CD14-positive monocyte (primary cell): ENCODE measurements at regions not wholly inside any gene's neighbourhood (a gene's known extent, or its start where the extent isn't known, plus 50 kb on each side); places are given as distances from the start of the nearest gene placed in this dataset.

Experiments
- DNase-seq, 3 donors: peaks; one replicate each; pipeline ENCODE4 v3.0.0-alpha.2; 2011 to 2022
- H2AFZ ChIP-seq: 2 replicates; pipeline ENCODE4 v1.6.0; 2012; ENCODE audit warnings: mild to moderate bottlenecking, low read depth, low read length, inconsistent platforms; ENCODE audit not compliant: insufficient read depth, poor library complexity, severe bottlenecking
- H3K27ac ChIP-seq, 2 donors: 1 replicate in 1 of 2; 2 replicates in 1 of 2; pipeline ENCODE4 v1.5.1; 2012 to 2013; ENCODE audit warnings: low read length in 2 of 2, control low read depth in 1 of 2, inconsistent platforms in 1 of 2, low read depth in 1 of 2, mild to moderate bottlenecking in 1 of 2
- H3K27me3 ChIP-seq, 2 donors: one replicate each; pipeline versions ENCODE4 v1.6.0 to v1.6.1; 2011 to 2013; ENCODE audit warnings: low read length in 2 of 2; ENCODE audit not compliant: control insufficient read depth in 2 of 2, insufficient read depth in 2 of 2
- H3K36me3 ChIP-seq, 2 donors: replicated peaks in 1 of 2; 1 replicate in 1 of 2; 2 replicates in 1 of 2; pipeline versions ENCODE4 v1.5.1 to v1.6.1; 2012 to 2013; ENCODE audit warnings: low read length in 2 of 2, control low read depth in 1 of 2, inconsistent platforms in 1 of 2, mild to moderate bottlenecking in 1 of 2; ENCODE audit not compliant: insufficient read depth in 2 of 2, control insufficient read depth in 1 of 2
- H3K4me1 ChIP-seq, 2 donors: 1 replicate in 1 of 2; 2 replicates in 1 of 2; pipeline versions ENCODE4 v1.5.1 to v1.6.1; 2012 to 2013; ENCODE audit warnings: low read length in 2 of 2, control low read depth in 1 of 2, inconsistent platforms in 1 of 2, mild to moderate bottlenecking in 1 of 2, moderate library complexity in 1 of 2; ENCODE audit not compliant: insufficient read depth in 2 of 2, control insufficient read depth in 1 of 2
- H3K4me2 ChIP-seq: replicated peaks from 2 replicates; pipeline ENCODE3; 2012; ENCODE audit warnings: low read length, moderate library complexity, mild to moderate bottlenecking; ENCODE audit not compliant: poor library complexity, severe bottlenecking; ENCODE audit errors: extremely low read depth
- H3K4me3 ChIP-seq, 3 experiments: fragments of 200-600 bp in 1 of 3; sonication (generic) in 1 of 3; replicated peaks in 1 of 3; 1 replicate in 2 of 3; 2 replicates in 1 of 3; pipeline ENCODE4 v1.5.1; 2011 to 2013; ENCODE audit warnings: low read length in 3 of 3, mild to moderate bottlenecking in 3 of 3, control low read depth in 2 of 3, low read depth in 2 of 3, inconsistent platforms in 1 of 3, moderate library complexity in 1 of 3
- H3K79me2 ChIP-seq: 2 replicates; pipeline ENCODE4 v1.6.0; 2012; ENCODE audit warnings: mild to moderate bottlenecking, control low read depth, inconsistent platforms, low read length, moderate library complexity; ENCODE audit not compliant: insufficient read depth
- H3K9ac ChIP-seq: 2 replicates; pipeline ENCODE4 v1.6.0; 2017; ENCODE audit warnings: low read length, mild to moderate bottlenecking; ENCODE audit not compliant: insufficient read depth, poor library complexity, severe bottlenecking
- H3K9me3 ChIP-seq, 2 donors: replicated peaks in 1 of 2; 1 replicate in 1 of 2; 2 replicates in 1 of 2; pipeline versions ENCODE4 v1.5.1 to v1.6.1; 2012 to 2013; ENCODE audit warnings: low read length in 2 of 2, control low read depth in 1 of 2; ENCODE audit not compliant: control insufficient read depth in 1 of 2, insufficient read depth in 1 of 2
- H4K20me1 ChIP-seq: 2 replicates; pipeline ENCODE4 v1.6.0; 2012; ENCODE audit warnings: mild to moderate bottlenecking, low read length, control low read depth, moderate library complexity; ENCODE audit not compliant: insufficient read depth
- H3K27ac Mint-ChIP-seq, 7 donors: one replicate each; pipeline ENCODE4 v1.8.0; 2020; ENCODE audit warnings: mild to moderate bottlenecking in 7 of 7, mixed read lengths in 7 of 7, moderate library complexity in 6 of 7, inconsistent platforms in 2 of 7
- H3K27me3 Mint-ChIP-seq, 3 donors: one replicate each; pipeline ENCODE4 v1.8.0; 2021 to 2022; ENCODE audit warnings: low read depth in 3 of 3, mild to moderate bottlenecking in 3 of 3, mixed read lengths in 3 of 3, moderate library complexity in 3 of 3, inconsistent platforms in 1 of 3
- H3K36me3 Mint-ChIP-seq, 2 donors: one replicate each; pipeline ENCODE4 v1.8.0; 2020; ENCODE audit warnings: mixed read lengths in 2 of 2, inconsistent platforms in 1 of 2, mild to moderate bottlenecking in 1 of 2
- H3K4me1 Mint-ChIP-seq: one replicate; pipeline ENCODE4 v1.8.0; 2020; ENCODE audit warnings: mild to moderate bottlenecking, mixed read lengths
- H3K4me3 Mint-ChIP-seq, 2 donors: one replicate each; pipeline ENCODE4 v1.8.0; 2020; ENCODE audit warnings: mild to moderate bottlenecking in 2 of 2, mixed read lengths in 2 of 2, moderate library complexity in 1 of 2
- H3K9me3 Mint-ChIP-seq, 7 donors: one replicate each; pipeline ENCODE4 v1.8.0; 2020 to 2022; ENCODE audit warnings: mixed read lengths in 7 of 7, mild to moderate bottlenecking in 6 of 7, moderate library complexity in 6 of 7, inconsistent platforms in 2 of 7
- WGBS: methylation state at CpG from one replicate; pipeline ENCODE4 v1.1.5; 2013; ENCODE audit warnings: missing lambda C conversion rate; ENCODE audit not compliant: insufficient coverage; 5-methylcytosine and 5-hydroxymethylcytosine counted together
- intact Hi-C, 2 donors: fragments of 100-400 bp; cut with micrococcal nuclease; formaldehyde crosslinking; loops; one replicate each; pipeline versions ENCODE4 v1.15.0 to v1.15.1; 2023
- TF ChIP-seq, protein P1 (sequence below): fragments of 200-600 bp; IDR thresholded peaks from one replicate; pipeline ENCODE4 v1.8.0; 2022; ENCODE audit warnings: antibody characterized with exemption, mild to moderate bottlenecking

DNA sequence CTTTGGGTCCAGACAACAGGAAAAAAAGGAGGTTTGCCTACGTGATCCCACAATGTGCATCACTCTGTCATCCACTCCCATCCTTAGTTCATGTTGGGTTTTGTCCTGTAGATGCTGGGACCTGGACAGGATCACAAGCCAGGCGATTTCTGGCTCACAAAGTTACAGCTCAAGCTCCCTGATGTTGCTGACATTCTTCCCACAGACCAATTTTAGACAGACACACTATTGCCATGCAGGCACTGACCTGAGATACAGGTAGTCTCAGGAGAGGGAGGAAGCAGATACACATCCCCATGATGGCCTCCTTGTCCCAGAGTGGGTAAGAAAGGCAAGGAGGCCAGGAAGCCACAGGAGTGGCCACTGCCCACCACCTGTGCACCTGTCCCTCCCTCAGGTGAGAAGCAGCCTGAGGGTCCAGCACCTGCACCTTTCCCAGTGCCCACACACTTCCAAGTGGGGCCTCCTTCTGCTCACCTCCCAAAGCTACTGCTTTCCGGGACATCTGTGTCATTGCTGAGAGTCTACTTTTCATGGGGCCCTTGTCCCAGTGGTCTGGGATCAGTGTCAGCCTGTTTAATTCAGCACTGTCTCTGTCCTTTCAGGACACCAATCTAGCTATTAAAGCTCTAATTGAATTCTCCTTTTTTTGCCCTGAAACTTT, 52.0 kb upstream of the TOP3B start:
- Histone ChIP-seq H2AFZ (no peak overlapping the region), H4K20me1 (no peaks in the 10 kb centered on the region), H3K4me2 (no peak overlapping the region), H3K27me3 (no peaks in the 10 kb centered on the region), H3K9ac (no peak overlapping the region), H3K4me3 (no peak overlapping the region), H3K36me3 (no peaks in the 10 kb centered on the region), H3K4me1 (no peaks in the 10 kb centered on the region), H3K9me3 (no peaks in the 10 kb centered on the region), H3K79me2 (no peaks in the 10 kb centered on the region), H3K27ac (no peak overlapping the region)
- Mint-ChIP-seq H3K9me3 (peaks cover 0 to 3% (median 0%) of the 10 kb centered on the region in 7 donors), H3K4me3 (no peak overlapping the region), H3K27ac (no peak overlapping the region), H3K4me1 (peaks cover 4% of the 10 kb centered on the region), H3K27me3 (peaks cover 0 to 4% (median 0%) of the 10 kb centered on the region in 3 donors), H3K36me3 (no peaks in the 10 kb centered on the region)
- TF ChIP-seq, protein P1, sequence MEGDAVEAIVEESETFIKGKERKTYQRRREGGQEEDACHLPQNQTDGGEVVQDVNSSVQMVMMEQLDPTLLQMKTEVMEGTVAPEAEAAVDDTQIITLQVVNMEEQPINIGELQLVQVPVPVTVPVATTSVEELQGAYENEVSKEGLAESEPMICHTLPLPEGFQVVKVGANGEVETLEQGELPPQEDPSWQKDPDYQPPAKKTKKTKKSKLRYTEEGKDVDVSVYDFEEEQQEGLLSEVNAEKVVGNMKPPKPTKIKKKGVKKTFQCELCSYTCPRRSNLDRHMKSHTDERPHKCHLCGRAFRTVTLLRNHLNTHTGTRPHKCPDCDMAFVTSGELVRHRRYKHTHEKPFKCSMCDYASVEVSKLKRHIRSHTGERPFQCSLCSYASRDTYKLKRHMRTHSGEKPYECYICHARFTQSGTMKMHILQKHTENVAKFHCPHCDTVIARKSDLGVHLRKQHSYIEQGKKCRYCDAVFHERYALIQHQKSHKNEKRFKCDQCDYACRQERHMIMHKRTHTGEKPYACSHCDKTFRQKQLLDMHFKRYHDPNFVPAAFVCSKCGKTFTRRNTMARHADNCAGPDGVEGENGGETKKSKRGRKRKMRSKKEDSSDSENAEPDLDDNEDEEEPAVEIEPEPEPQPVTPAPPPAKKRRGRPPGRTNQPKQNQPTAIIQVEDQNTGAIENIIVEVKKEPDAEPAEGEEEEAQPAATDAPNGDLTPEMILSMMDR = no peak
- no peak for DNase-seq
- intact Hi-C loops = no loop called here
- 100% methylated on average over 2 of the region's 3 CpGs for WGBS

DNA sequence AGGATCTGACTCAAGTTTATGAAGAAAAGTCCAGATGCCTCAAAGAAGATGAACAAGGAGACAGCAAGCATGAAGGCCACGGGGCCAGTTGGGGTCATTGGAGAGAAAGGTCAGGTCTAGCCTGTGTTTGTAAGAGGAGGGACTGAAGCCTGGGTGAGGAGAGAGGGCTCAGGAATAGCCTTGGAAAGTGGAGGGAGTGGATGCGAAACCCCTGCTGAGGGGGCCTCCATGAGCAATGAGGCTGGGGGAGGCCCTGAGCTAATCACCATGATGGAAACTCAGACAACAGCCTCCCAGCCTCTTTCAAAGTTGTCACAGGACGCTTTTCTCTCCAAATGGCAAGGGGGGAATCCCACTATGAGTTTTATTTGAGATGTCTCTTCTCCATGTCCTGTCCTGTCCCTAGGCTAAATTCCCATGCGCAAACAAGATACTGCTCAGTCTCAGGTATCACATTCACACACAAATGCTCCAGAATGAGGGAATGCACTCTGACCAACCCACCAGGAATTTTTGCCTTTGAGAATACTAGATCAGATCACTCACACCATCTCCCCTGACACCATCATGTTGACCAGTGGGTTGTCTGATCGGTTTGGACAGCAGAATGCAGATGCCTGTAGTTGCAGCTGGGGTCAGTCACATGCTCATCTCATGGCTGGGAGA, 51.3 kb upstream of the TOP3B start:
- Histone ChIP-seq H3K9ac (no peak overlapping the region), H3K27ac (no peak overlapping the region), H3K4me2 (no peak overlapping the region), H3K27me3 (no peaks in the 10 kb centered on the region), H3K4me1 (no peaks in the 10 kb centered on the region), H4K20me1 (no peaks in the 10 kb centered on the region), H3K9me3 (no peaks in the 10 kb centered on the region), H3K79me2 (no peaks in the 10 kb centered on the region), H3K36me3 (no peaks in the 10 kb centered on the region), H2AFZ (no peak overlapping the region), H3K4me3 (no peak overlapping the region)
- Mint-ChIP-seq H3K9me3 (no peaks in the 10 kb centered on the region), H3K27ac (no peak overlapping the region), H3K27me3 (peaks cover 0 to 4% (median 0%) of the 10 kb centered on the region in 3 donors), H3K36me3 (no peaks in the 10 kb centered on the region), H3K4me3 (no peak overlapping the region), H3K4me1 (peaks cover 4% of the 10 kb centered on the region)
- no peak for DNase-seq
- intact Hi-C loops = no loop called here
- TF ChIP-seq, protein P1 = no peak
- WGBS = 88% methylated on average over 2 of the region's 5 CpGs
